ENCODE measurements at regions not wholly inside any gene's neighbourhood (a gene's known extent, or its start where the extent isn't known, plus 50 kb on each side); places are given as distances from the start of the nearest gene placed in this dataset.

GRCh38 chr9:108310202-108310601 lies 545.6 kb downstream of the ACTL7B start:
- TF ChIP-seq MAX (IDR thresholded peaks at IDR 0.05) (no peak), EZH2 (IDR thresholded peaks at IDR 0.05) (no peak), POLR2A (IDR thresholded peaks at IDR 0.05; ENCODE audit: borderline replicate concordance, extremely low read depth, insufficient read depth, insufficient read length) (no peak)
- TF ChIP-seq, protein P1, sequence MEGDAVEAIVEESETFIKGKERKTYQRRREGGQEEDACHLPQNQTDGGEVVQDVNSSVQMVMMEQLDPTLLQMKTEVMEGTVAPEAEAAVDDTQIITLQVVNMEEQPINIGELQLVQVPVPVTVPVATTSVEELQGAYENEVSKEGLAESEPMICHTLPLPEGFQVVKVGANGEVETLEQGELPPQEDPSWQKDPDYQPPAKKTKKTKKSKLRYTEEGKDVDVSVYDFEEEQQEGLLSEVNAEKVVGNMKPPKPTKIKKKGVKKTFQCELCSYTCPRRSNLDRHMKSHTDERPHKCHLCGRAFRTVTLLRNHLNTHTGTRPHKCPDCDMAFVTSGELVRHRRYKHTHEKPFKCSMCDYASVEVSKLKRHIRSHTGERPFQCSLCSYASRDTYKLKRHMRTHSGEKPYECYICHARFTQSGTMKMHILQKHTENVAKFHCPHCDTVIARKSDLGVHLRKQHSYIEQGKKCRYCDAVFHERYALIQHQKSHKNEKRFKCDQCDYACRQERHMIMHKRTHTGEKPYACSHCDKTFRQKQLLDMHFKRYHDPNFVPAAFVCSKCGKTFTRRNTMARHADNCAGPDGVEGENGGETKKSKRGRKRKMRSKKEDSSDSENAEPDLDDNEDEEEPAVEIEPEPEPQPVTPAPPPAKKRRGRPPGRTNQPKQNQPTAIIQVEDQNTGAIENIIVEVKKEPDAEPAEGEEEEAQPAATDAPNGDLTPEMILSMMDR (IDR thresholded peaks at IDR 0.05 in 2 of 3, conservative IDR thresholded peaks at IDR 0.05 in 1 of 3; ENCODE audit: borderline replicate concordance in 1 of 3, insufficient read depth in 1 of 3, low read depth in 2 of 3, low read length in 2 of 3): no peak

All from HCT116 (cell line).